NB4 (cell line): ENCODE measurements at regions not wholly inside any gene's neighbourhood (a gene's known extent, or its start where the extent isn't known, plus 50 kb on each side); places are given as distances from the start of the nearest gene placed in this dataset.

Experiments
- DNase-seq: peaks from one replicate; pipeline ENCODE4 v3.0.0; 2010; ENCODE audit warnings: low read depth
- H3K4me3 ChIP-seq: one replicate; pipeline ENCODE4 v1.5.1; 2011; ENCODE audit warnings: mild to moderate bottlenecking, low read depth, low read length, moderate library complexity
- MAX ChIP-seq: IDR thresholded peaks from 2 replicates; pipeline ENCODE4 v1.6.1; 2011; ENCODE audit warnings: low read depth, low read length
- MYC ChIP-seq: IDR thresholded peaks from 2 replicates; pipeline ENCODE4 v1.6.1; 2011; ENCODE audit warnings: low read depth, low read length
- POLR2A ChIP-seq: IDR thresholded peaks from 2 replicates; pipeline ENCODE4 v1.6.1; 2011; ENCODE audit warnings: mild to moderate bottlenecking; ENCODE audit not compliant: insufficient read length; ENCODE audit errors: extremely low read depth
- TF ChIP-seq, protein P1 (sequence below): IDR thresholded peaks from one replicate; pipeline ENCODE4 v1.5.1; 2012; ENCODE audit warnings: low read depth, low read length

DNA sequence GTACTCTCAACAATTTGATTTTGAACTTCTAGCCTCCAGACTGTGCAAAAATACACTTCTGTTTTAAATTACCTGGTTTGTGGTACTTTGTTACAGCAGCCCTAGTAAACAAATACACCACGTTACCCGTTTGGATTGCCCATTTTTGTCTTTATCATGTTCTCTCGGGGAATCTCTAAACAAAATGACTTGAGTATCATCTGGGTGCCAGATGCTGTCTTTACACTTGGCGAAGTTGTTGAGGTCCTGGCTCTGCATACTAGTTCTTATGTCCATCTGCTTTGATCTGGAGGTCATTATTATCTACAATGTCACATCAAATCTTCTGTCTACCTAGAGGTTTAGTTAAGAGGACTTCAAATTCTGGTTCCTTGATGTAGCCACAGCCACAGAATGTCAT, 142.4 kb upstream of the NRIP1 start:
- DNase-seq, result no peak
- TF ChIP-seq POLR2A (no peak), MAX (no peak), MYC (no peak)
- TF ChIP-seq, protein P1, sequence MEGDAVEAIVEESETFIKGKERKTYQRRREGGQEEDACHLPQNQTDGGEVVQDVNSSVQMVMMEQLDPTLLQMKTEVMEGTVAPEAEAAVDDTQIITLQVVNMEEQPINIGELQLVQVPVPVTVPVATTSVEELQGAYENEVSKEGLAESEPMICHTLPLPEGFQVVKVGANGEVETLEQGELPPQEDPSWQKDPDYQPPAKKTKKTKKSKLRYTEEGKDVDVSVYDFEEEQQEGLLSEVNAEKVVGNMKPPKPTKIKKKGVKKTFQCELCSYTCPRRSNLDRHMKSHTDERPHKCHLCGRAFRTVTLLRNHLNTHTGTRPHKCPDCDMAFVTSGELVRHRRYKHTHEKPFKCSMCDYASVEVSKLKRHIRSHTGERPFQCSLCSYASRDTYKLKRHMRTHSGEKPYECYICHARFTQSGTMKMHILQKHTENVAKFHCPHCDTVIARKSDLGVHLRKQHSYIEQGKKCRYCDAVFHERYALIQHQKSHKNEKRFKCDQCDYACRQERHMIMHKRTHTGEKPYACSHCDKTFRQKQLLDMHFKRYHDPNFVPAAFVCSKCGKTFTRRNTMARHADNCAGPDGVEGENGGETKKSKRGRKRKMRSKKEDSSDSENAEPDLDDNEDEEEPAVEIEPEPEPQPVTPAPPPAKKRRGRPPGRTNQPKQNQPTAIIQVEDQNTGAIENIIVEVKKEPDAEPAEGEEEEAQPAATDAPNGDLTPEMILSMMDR, result no peak
- no peak overlapping the region for H3K4me3 ChIP-seq

- TF ChIP-seq, protein P1, result no peak
- TF ChIP-seq MYC, result no peak
- no peak for TF ChIP-seq POLR2A
- no peak for TF ChIP-seq MAX
These were observed 143.0 kb upstream of the NRIP1 start for GRCh38 chr21:15207635-15208370.

DNA sequence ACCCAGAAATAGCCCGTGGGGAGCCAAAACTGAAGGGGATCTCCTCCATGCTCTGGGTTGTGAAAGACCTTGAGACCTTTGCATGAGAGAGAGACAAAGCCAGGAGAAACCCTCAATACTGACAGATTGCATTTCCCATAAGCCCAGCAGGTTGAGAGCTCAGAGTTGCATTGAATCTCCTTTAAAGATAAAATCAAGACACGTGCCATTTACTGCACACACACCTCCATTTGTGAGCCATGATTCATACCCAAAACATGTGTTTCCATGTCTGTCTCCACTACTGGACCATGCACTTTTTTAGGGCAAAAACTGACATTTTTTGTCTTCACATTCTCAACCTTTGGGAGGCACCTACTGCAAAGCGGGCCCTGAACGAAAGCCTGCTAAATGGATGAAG, 144.0 kb upstream of the NRIP1 start:
- H3K4me3 ChIP-seq, result no peak overlapping the region
- TF ChIP-seq, protein P1, result no peak
- TF ChIP-seq MAX (no peak), POLR2A (no peak), MYC (no peak)
- no peak for DNase-seq

More at GRCh38 chr21:15207635-15208370, 143.0 kb upstream of the NRIP1 start:
- DNase-seq, result no peak
- no peak overlapping the region for H3K4me3 ChIP-seq

DNA sequence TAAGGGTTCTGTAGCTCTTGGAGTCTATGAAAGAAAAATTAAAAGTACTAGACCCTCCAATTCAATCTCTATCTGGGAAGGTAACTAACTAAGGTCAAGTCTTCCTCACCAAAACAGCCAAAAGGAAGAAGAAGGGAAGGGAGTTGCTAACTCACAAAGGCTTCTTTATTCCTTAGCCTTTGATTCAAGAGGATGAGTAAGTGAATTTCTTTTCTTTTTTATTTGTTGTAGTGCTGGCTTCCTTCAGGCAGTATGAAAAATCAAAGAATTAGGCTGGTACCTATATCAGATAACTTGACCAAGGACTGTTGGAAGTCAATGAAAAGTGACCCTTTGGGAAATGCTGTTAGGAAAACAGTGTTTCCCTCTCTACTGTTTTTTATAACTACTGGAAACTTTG, 144.4 kb upstream of the NRIP1 start:
- TF ChIP-seq MAX, result no peak
- no peak overlapping the region for H3K4me3 ChIP-seq
- no peak for DNase-seq

DNA sequence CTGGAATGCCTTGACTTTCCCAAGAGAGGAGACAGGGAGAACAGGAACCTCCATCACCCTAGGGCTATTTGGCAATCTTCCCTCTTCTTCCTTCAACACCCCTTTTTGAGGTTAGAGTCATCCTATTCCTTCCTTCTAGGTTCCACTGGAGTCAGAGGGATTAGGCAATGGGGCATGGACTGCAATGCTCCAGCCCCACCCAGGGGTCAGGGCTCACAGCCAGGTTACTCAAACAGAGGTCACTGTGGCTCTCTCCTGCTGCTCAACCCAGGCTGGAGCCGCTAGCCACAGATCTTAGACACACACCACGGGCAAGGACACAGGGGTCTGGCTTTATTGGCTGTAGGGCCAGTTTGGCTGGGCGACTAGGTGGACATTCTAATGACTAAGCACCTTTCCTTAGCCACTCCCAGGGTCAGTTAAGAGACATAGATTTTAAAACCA, 145.5 kb upstream of the NRIP1 start:
- H3K4me3 ChIP-seq, result no peak overlapping the region
- no peak for DNase-seq
- no peak for TF ChIP-seq MAX
- TF ChIP-seq, protein P1, result no peak
- TF ChIP-seq POLR2A, result no peak
- no peak for TF ChIP-seq MYC

GRCh38 chr21:15211491-15212133, 146.8 kb upstream of the NRIP1 start:
- H3K4me3 ChIP-seq, result no peak overlapping the region
- DNase-seq, result no peak
- no peak for TF ChIP-seq MAX
- no peak for TF ChIP-seq POLR2A
- TF ChIP-seq, protein P1, result no peak
- no peak for TF ChIP-seq MYC
